H1 (cell line): ENCODE measurements at regions not wholly inside any gene's neighbourhood (a gene's known extent, or its start where the extent isn't known, plus 50 kb on each side); places are given as distances from the start of the nearest gene placed in this dataset.

ENCODE experiments used
- CTCF ChIA-PET: fragments of 300-600 bp; sonication (Branson Sonifier 250); formaldehyde crosslinking; loops from one replicate; lab custom pipeline; 2021; ENCODE audit not compliant: partially characterized antibody; lab: Charles Lee
- POLR2A ChIA-PET: fragments of 300-600 bp; sonication (Branson Sonifier 250); formaldehyde crosslinking; loops from one replicate; lab custom pipeline; 2021; ENCODE audit warnings: inconsistent platforms; ENCODE audit not compliant: partially characterized antibody; lab: Charles Lee
- DNase-seq, 2 experiments: peaks; one replicate each; pipeline versions ENCODE4 v3.0.0 to v3.0.0-alpha.2; 2010 to 2022; ENCODE audit warnings: low spot score in 2 of 2, low read depth in 1 of 2, mixed read lengths in 1 of 2
- FAIRE-seq: peaks from 2 replicates; lab custom pipeline; 2011; peaks lifted over from hg19 to GRCh38; lab: Jason Lieb, UNC
- H2AFZ ChIP-seq: 2 replicates; pipeline ENCODE4 v1.8.1; 2012; ENCODE audit warnings: low read length, inconsistent platforms
- H2AK5ac ChIP-seq: 2 replicates; pipeline ENCODE4 v1.6.1; 2013; ENCODE audit warnings: low read depth, low read length
- H2BK120ac ChIP-seq: replicated peaks from 2 replicates; pipeline ENCODE3; 2013; ENCODE audit warnings: low read depth, low read length, inconsistent platforms
- H2BK12ac ChIP-seq: 2 replicates; pipeline ENCODE4 v1.6.1; 2013; ENCODE audit warnings: low read depth, low read length
- H2BK15ac ChIP-seq: 2 replicates; pipeline ENCODE4 v1.6.1; 2013; ENCODE audit warnings: low read length
- H2BK20ac ChIP-seq: 2 replicates; pipeline ENCODE4 v1.6.1; 2013; ENCODE audit warnings: low read length
- H2BK5ac ChIP-seq: 2 replicates; pipeline ENCODE4 v1.6.1; 2013; ENCODE audit warnings: low read depth, low read length
- H3K14ac ChIP-seq: 2 replicates; pipeline ENCODE4 v1.6.1; 2013; ENCODE audit warnings: inconsistent platforms; ENCODE audit not compliant: insufficient read length
- H3K18ac ChIP-seq: 2 replicates; pipeline ENCODE4 v1.6.1; 2013; ENCODE audit warnings: low read length; ENCODE audit errors: extremely low read depth
- H3K23ac ChIP-seq: 2 replicates; pipeline ENCODE4 v1.6.1; 2013; ENCODE audit warnings: inconsistent platforms; ENCODE audit not compliant: insufficient read length
- H3K23me2 ChIP-seq: 2 replicates; pipeline ENCODE4 v1.6.1; 2013; ENCODE audit warnings: low read depth, low read length
- H3K27ac ChIP-seq: 2 replicates; pipeline ENCODE4 v1.6.1; 2011; ENCODE audit warnings: low read depth, low read length, inconsistent platforms
- H3K27me3 ChIP-seq, 4 experiments: replicated peaks in 1 of 4; 1 replicate in 1 of 4; 2 replicates in 3 of 4; pipeline versions ENCODE4 v1.6.1 to v1.8.1; 2011 to 2013; ENCODE audit warnings: low read length in 3 of 4, mild to moderate bottlenecking in 3 of 4, inconsistent platforms in 2 of 4, mixed read lengths in 2 of 4, moderate library complexity in 1 of 4; ENCODE audit not compliant: control insufficient read depth in 3 of 4, insufficient read depth in 3 of 4; ENCODE audit errors: extremely low read depth in 1 of 4
- H3K36me3 ChIP-seq, 4 experiments: 2 replicates each; pipeline versions ENCODE4 v1.6.1 to v1.8.1; 2011 to 2013; ENCODE audit warnings: mild to moderate bottlenecking in 4 of 4, low read length in 3 of 4, moderate library complexity in 2 of 4, control low read depth in 1 of 4, inconsistent platforms in 1 of 4; ENCODE audit not compliant: insufficient read depth in 4 of 4, control insufficient read depth in 2 of 4
- H3K4ac ChIP-seq: replicated peaks from 2 replicates; pipeline ENCODE3; 2013; ENCODE audit warnings: low read length, low read depth, mixed read lengths, inconsistent platforms; ENCODE audit not compliant: insufficient read length
- H3K4me1 ChIP-seq, 4 experiments: replicated peaks in 1 of 4; 1 replicate in 1 of 4; 2 replicates in 3 of 4; pipeline versions ENCODE4 v1.6.1 to v1.8.1; 2011 to 2013; ENCODE audit warnings: low read length in 3 of 4, inconsistent platforms in 2 of 4, mixed read lengths in 1 of 4; ENCODE audit not compliant: insufficient read depth in 4 of 4, control insufficient read depth in 3 of 4
- H3K4me2 ChIP-seq, 2 experiments: 2 replicates each; pipeline versions ENCODE4 v1.6.1 to v1.8.1; 2011 to 2013; ENCODE audit warnings: low read depth in 2 of 2, low read length in 2 of 2, control low read depth in 1 of 2, inconsistent platforms in 1 of 2, mild to moderate bottlenecking in 1 of 2; ENCODE audit not compliant: insufficient read depth in 1 of 2
- H3K4me3 ChIP-seq, 4 experiments: fragments of 200-600, 300-600 bp in 1 of 4; sonication (generic), shearing (Covaris generic), sonication (Bioruptor Twin) in 1 of 4; 2 replicates each; pipeline versions ENCODE4 v1.5.1 to v1.8.1; 2011 to 2016; ENCODE audit warnings: low read length in 4 of 4, low read depth in 3 of 4, control low read depth in 2 of 4, inconsistent platforms in 2 of 4, mild to moderate bottlenecking in 2 of 4, mixed read lengths in 1 of 4, moderate library complexity in 1 of 4; ENCODE audit not compliant: insufficient read depth in 2 of 4; ENCODE audit errors: extremely low read depth in 1 of 4
- H3K56ac ChIP-seq: replicated peaks from 2 replicates; pipeline ENCODE3; 2013; ENCODE audit warnings: low read depth, mild to moderate bottlenecking, mixed read lengths, low read length, inconsistent platforms; ENCODE audit not compliant: insufficient read length
- H3K79me1 ChIP-seq: 2 replicates; pipeline ENCODE4 v1.6.1; 2013; ENCODE audit warnings: low read depth, low read length, control low read depth
- H3K79me2 ChIP-seq, 2 experiments: 2 replicates each; pipeline versions ENCODE4 v1.6.1 to v1.8.1; 2012 to 2013; ENCODE audit warnings: low read length in 2 of 2, mild to moderate bottlenecking in 2 of 2, inconsistent platforms in 1 of 2; ENCODE audit not compliant: insufficient read depth in 2 of 2, control insufficient read depth in 1 of 2
- H3K9ac ChIP-seq, 4 experiments: replicated peaks in 1 of 4; 1 replicate in 1 of 4; 2 replicates in 3 of 4; pipeline versions ENCODE4 v1.6.1 to v1.8.1; 2011 to 2013; ENCODE audit warnings: low read depth in 3 of 4, low read length in 3 of 4, control low read depth in 2 of 4, mild to moderate bottlenecking in 2 of 4, moderate library complexity in 2 of 4, inconsistent platforms in 1 of 4; ENCODE audit errors: extremely low read depth in 1 of 4
- H3K9me3 ChIP-seq, 2 experiments: 2 replicates each; pipeline versions ENCODE4 v1.6.1 to v1.8.1; 2012 to 2013; ENCODE audit warnings: mild to moderate bottlenecking in 2 of 2, moderate library complexity in 2 of 2, control low read depth in 1 of 2, inconsistent platforms in 1 of 2, low read depth in 1 of 2, low read length in 1 of 2, mixed read lengths in 1 of 2; ENCODE audit not compliant: insufficient read depth in 2 of 2
- H4K20me1 ChIP-seq, 2 experiments: replicated peaks in 1 of 2; 2 replicates each; pipeline versions ENCODE3 to v1.8.1; 2011 to 2013; ENCODE audit warnings: inconsistent platforms in 2 of 2, low read length in 2 of 2, mild to moderate bottlenecking in 1 of 2; ENCODE audit not compliant: insufficient read depth in 2 of 2, control insufficient read depth in 1 of 2
- H4K5ac ChIP-seq: 2 replicates; pipeline ENCODE4 v1.6.1; 2013; ENCODE audit warnings: low read length, low read depth, mixed read lengths, inconsistent platforms; ENCODE audit not compliant: insufficient read length
- H4K8ac ChIP-seq: 2 replicates; pipeline ENCODE4 v1.8.0; 2013; ENCODE audit warnings: mild to moderate bottlenecking, moderate library complexity, low read length, inconsistent platforms; ENCODE audit not compliant: insufficient read depth; ENCODE audit errors: extremely low read depth
- H4K91ac ChIP-seq: replicated peaks from 2 replicates; pipeline ENCODE3; 2013; ENCODE audit warnings: low read length, mixed read lengths, inconsistent platforms; ENCODE audit not compliant: insufficient read length
- CEBPB ChIP-seq: IDR thresholded peaks from 2 replicates; pipeline ENCODE4 v1.6.1; 2012; ENCODE audit warnings: low read depth, low read length
- EP300 ChIP-seq, 2 experiments: IDR thresholded peaks; 1 replicate in 1 of 2; 2 replicates in 1 of 2; pipeline ENCODE4 v1.6.1; 2011 to 2012; ENCODE audit warnings: low read depth in 2 of 2, low read length in 2 of 2, mild to moderate bottlenecking in 2 of 2, borderline replicate concordance in 1 of 2, inconsistent platforms in 1 of 2, moderate library complexity in 1 of 2
- EZH2 ChIP-seq: fragments of 200-600 bp; sonication (generic); IDR thresholded peaks from 2 replicates; pipeline ENCODE4 v1.7.1; 2012; ENCODE audit warnings: low read depth, mild to moderate bottlenecking, moderate library complexity, low read length, inconsistent platforms; ENCODE audit not compliant: severe bottlenecking
- JUN ChIP-seq: IDR thresholded peaks from 2 replicates; pipeline ENCODE4 v1.6.1; 2011; ENCODE audit warnings: low read depth, mild to moderate bottlenecking, improper control_type of control experiment, low read length
- PHF8 ChIP-seq: fragments of 200-600 bp; sonication (generic); conservative IDR thresholded peaks from 2 replicates; pipeline ENCODE4 v1.7.1; 2012; ENCODE audit warnings: low read depth, mild to moderate bottlenecking, inconsistent platforms, low read length, moderate library complexity
- SP2 ChIP-seq: IDR thresholded peaks from 2 replicates; pipeline ENCODE4 v1.6.1; 2012; ENCODE audit warnings: mild to moderate bottlenecking, low read length, inconsistent platforms
- ZNF274 ChIP-seq: IDR thresholded peaks from 2 replicates; pipeline ENCODE4 v1.7.0; 2012; ENCODE audit warnings: low read length, borderline replicate concordance; ENCODE audit errors: extremely low read depth
- WGBS, 2 experiments: shearing (Covaris generic) in 1 of 2; methylation state at CpG; one replicate each; pipeline versions ENCODE4 v1.1.6 to v1.1.7; 2013 to 2015; ENCODE audit warnings: low lambda C conversion rate in 2 of 2, mixed read lengths in 2 of 2, inconsistent platforms in 1 of 2, low coverage in 1 of 2, missing lambda C conversion rate in 1 of 2; ENCODE audit not compliant: insufficient replicate concordance in 2 of 2, insufficient coverage in 1 of 2, insufficient read length in 1 of 2; ENCODE audit errors: extremely low coverage in 1 of 2, missing lambda C conversion rate in 1 of 2; 5-methylcytosine and 5-hydroxymethylcytosine counted together

DNA sequence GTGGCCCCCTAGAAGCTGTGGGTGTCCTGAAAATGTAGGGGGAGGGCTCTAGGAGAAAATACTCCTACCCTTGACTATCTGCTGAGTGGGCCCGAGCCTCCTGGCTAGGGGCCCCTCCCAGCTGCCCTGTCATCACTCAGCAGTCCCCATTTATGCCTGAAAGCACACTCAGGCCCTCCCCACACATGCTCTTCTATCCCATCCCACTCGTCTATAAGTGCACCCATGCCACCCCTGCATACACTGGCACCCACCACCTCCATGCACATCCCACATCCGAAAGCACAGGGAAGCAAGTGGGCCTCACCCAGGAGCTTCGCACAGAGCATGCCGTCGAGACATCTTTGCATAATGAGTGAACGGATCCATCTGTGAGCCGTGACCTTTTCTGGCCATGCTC is 80.4 kb upstream of the POU3F1 start:
- H3K23me2 ChIP-seq = no peaks in the 10 kb centered on the region
- H3K4me2 ChIP-seq = no peak overlapping the region
- H3K36me3 ChIP-seq = no peaks in the 10 kb centered on the region
- peaks cover 0 to 4% (median 3%) of the 10 kb centered on the region in 4 experiments; a peak in 4 of 7 replicates for H3K4me1 ChIP-seq
- no peaks in the 10 kb centered on the region; a peak in 1 of 7 replicates for H3K27me3 ChIP-seq
- no peaks in the 10 kb centered on the region for H3K79me2 ChIP-seq
- no peak overlapping the region for H2BK120ac ChIP-seq
- H2BK20ac ChIP-seq = no peak overlapping the region
- H2BK12ac ChIP-seq = peak overlapping the region; percentile 22; the same call in 1 of the 2 replicates
- no peak overlapping the region for H3K56ac ChIP-seq
- H2BK5ac ChIP-seq = no peak overlapping the region
- H3K79me1 ChIP-seq = no peaks in the 10 kb centered on the region
- no peak overlapping the region for H3K4me3 ChIP-seq
- CTCF ChIA-PET = interaction anchor here (0.8 to 2.0 kb wide), 4 partner anchors 10 to 130 kb away, joined by 3 to 7 read pairs (median 5); no protein-coding TSS in a partner anchor
- no peak overlapping the region for H3K14ac ChIP-seq
- POLR2A ChIA-PET = interaction anchor here (0.9 to 1.6 kb wide), 3 partner anchors 10 to 84 kb away, joined by 3 to 6 read pairs (median 5); no protein-coding TSS in a partner anchor
- no peak overlapping the region for H3K27ac ChIP-seq
- no peak overlapping the region for H2BK15ac ChIP-seq
- no peak overlapping the region for H4K91ac ChIP-seq
- no peak overlapping the region for H3K4ac ChIP-seq
- no peak overlapping the region for H3K23ac ChIP-seq
- H4K20me1 ChIP-seq = no peaks in the 10 kb centered on the region
- no peak overlapping the region for H3K18ac ChIP-seq
- no peaks in the 10 kb centered on the region for H3K9me3 ChIP-seq
- no peak for FAIRE-seq
- H2AFZ ChIP-seq = no peak overlapping the region
- H2AK5ac ChIP-seq = no peak overlapping the region
- no peak for DNase-seq
- WGBS, 2 experiments = 89% methylated on average over 8 of the region's 8 CpGs; no CpG with 5 or more reads in 1 of the 2 experiments
- H4K5ac ChIP-seq = no peak overlapping the region
- no peak overlapping the region for H4K8ac ChIP-seq
- H3K9ac ChIP-seq = no peak overlapping the region
- TF ChIP-seq SP2 (no peak), ZNF274 (no peak), EP300 (IDR thresholded peaks at IDR 0.05; ENCODE audit: borderline replicate concordance in 1 of 2, low read depth in 2 of 2, low read length in 2 of 2) (no peak), EZH2 (no peak), PHF8 (no peak), CEBPB (no peak), JUN (no peak)
